ENCODE measurements at regions not wholly inside any gene's neighbourhood (a gene's known extent, or its start where the extent isn't known, plus 50 kb on each side); places are given as distances from the start of the nearest gene placed in this dataset.

DNA sequence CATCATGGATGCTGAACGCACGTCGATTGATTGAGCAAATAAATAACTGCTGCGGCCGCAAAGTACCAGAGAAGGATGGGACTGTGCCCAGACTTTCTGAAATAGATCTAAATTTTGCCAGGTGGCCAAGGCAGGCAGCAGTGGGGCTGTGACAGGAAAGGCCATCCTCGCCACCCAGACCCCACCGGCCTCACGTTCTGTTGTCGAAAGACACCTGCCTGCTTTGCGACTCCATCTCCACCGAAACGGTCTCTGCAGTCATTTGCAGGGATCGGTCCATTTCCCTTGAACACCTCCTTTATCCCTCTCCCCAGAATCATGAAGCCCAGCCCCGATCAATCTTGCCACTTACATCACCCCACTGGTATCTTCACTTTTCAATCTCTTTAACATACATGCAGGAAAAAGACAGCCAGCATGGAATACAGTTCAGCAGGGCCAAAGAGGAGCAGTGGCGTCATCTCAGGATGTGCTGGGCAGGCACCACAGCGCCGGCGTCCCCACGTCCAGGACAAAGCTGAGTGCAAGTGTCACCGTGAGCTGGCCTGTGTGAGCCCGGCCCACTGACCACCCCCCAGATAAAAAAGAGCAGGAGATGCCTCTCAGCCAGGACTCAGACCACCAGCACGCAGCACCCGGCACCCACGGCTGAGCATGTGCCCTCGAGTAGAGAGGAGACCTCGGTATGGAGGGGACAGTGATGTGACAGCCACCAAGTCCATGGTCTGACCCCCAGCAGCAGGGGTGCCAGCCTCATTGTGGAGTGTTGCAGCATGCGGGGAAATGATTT is 610.3 kb downstream of the TBC1D22A start:
- Mint-ChIP-seq H3K4me1 (no peaks in the 10 kb centered on the region), H3K27me3 (peaks cover 4% of the 10 kb centered on the region), H3K36me3 (no peaks in the 10 kb centered on the region), H3K4me3 (no peak overlapping the region), H3K9me3 (no peaks in the 10 kb centered on the region), H3K27ac (peak overlapping the region in 1 of 3 donors; percentile 78)

DNA sequence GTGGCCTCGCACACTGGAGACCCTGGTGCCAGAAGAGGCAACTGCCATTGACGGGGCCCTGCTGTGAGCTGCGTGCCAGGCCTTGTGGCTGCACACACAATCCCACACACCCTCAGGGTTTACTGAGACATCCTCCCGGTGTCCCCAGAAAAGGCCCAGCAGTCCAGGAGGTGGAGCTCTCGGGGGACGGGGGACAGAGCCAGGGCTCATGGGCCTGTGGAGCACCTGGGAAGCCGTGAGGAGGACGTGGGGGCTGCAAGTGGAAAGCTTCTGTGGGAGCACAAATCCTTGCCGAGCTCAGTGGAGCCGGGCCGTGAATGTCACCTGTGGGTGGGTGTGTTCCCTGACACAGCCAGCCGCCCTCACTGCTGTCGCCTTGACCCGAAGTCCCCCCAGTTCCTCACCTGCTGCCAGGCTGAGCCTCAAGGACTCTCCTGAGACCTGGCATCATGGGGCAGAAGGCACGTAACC is 609.7 kb downstream of the TBC1D22A start:
- Mint-ChIP-seq H3K4me1 (no peaks in the 10 kb centered on the region), H3K36me3 (no peaks in the 10 kb centered on the region), H3K27me3 (peaks cover 4% of the 10 kb centered on the region), H3K9me3 (no peaks in the 10 kb centered on the region), H3K27ac (no peak overlapping the region), H3K4me3 (no peak overlapping the region)

DNA sequence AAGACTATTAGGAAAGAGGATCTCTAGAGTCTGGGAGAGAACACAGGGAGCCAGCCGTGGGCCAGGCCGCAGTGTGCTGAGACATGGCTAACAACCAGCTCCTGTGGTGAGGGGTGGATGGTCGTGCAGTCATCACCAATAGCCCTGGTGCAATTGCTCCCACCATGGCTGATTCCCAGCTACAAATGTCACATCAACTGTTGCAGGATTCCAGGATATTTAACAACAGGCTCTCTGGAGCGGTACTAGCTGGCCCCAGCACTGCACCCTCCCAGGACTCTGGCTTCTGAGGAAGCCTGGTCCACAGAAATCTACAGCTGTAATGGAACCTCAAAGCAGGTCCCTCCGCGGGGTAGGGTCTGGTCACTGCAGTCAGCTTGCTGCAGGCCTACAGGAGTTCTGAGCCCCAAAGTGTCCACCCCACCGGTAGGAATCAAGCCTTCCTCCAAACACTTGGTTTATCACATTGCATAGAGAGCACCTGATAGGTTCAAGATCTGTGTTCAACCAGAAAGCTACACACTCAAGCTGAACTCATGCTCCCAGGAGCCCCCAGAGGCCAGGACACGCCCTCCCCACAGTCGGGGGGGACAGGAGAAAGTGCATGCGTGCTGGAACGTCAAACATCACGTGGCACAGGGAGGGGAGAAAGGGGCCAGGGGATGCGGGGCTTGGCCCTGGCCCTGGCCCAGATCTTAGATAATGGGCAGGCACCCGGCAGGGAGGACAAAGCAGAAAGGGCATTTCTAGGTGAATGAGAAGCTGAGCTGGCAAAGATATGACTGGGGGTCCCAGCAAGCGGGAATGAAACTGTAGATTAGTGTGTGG is 609.0 kb downstream of the TBC1D22A start:
- Mint-ChIP-seq H3K4me3 (no peak overlapping the region), H3K4me1 (no peaks in the 10 kb centered on the region), H3K27me3 (peaks cover 4% of the 10 kb centered on the region), H3K9me3 (no peaks in the 10 kb centered on the region), H3K36me3 (no peaks in the 10 kb centered on the region), H3K27ac (no peak overlapping the region)

DNA sequence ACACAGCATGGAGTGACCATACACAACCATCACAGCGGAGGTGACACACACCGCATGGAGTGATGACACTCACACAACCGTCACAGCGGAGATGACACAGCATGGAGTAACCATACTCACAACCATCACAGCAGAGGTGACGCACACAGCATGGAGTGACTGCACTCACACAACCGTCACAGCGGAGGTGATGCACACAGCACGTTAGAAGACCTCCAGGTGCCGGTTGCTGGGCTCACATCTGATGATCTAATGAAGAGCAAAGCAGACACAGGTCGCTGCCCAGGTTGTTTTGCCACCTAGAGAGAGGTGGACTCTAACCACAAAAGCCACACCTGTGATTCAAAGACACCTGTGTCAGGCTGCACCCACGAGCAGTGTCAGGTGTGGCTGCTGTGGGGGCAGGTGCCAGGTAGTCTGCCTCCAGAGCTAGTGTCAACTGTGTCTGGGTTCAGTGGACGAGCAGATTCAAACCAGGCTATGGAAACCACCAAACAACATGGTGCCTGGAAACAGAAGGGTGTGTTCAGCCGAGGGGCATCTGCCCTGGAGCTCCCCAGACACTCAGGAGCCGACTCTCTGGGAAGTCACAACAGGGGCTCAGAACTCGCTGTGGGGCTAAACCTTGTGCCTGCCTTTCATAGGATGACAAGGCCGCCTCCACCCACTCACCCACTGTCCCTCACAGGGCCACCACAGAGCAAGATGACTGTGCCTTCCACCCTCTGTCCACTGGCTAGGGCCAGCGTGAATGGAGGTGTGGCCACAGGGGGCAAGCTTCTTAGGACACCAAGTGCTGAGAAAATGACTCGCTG is 608.2 kb downstream of the TBC1D22A start:
- peaks cover 4% of the 10 kb centered on the region for H3K27me3 Mint-ChIP-seq
- H3K27ac Mint-ChIP-seq: peak overlapping the region in 1 of 3 donors; percentile 3
- H3K4me3 Mint-ChIP-seq: no peak overlapping the region
- H3K4me1 Mint-ChIP-seq: no peaks in the 10 kb centered on the region
- H3K9me3 Mint-ChIP-seq: peaks cover 0 to 5% (median 0%) of the 10 kb centered on the region in 3 donors
- peaks cover 2% of the 10 kb centered on the region for H3K36me3 Mint-ChIP-seq

DNA sequence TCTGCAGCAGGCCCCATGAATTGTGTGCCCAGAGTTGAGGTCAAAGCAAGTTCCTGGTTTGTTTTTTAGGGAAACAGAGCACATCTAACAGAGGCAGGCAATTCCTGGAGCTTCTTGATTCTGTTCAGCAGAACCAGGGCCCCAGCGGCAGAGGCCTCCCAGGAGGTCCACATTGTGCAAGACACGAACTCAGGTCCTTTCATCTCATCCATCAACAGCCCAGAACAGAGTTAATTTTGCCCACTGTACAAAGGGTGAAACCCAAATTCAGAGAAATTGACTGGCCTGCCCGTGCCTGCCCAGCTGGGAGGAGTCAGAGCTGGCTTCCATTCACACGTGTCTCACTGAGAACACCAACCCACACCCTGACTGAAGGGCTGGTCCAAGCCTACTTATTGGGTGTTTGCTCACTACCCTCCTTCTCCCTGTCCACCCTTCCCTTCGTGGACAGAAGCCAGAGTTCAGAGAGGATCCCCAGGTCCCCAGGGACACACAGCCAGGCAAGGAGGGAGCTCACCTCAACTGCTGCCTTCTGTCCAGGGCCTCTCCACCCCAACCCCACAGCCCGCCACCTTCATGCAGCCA is 607.1 kb downstream of the TBC1D22A start:
- H3K36me3 Mint-ChIP-seq: peaks cover 2% of the 10 kb centered on the region
- no peak overlapping the region for H3K4me3 Mint-ChIP-seq
- no peaks in the 10 kb centered on the region for H3K4me1 Mint-ChIP-seq
- H3K27ac Mint-ChIP-seq: no peak overlapping the region
- H3K27me3 Mint-ChIP-seq: peaks cover 4% of the 10 kb centered on the region
- peaks cover 0 to 5% (median 1%) of the 10 kb centered on the region in 3 donors for H3K9me3 Mint-ChIP-seq

DNA sequence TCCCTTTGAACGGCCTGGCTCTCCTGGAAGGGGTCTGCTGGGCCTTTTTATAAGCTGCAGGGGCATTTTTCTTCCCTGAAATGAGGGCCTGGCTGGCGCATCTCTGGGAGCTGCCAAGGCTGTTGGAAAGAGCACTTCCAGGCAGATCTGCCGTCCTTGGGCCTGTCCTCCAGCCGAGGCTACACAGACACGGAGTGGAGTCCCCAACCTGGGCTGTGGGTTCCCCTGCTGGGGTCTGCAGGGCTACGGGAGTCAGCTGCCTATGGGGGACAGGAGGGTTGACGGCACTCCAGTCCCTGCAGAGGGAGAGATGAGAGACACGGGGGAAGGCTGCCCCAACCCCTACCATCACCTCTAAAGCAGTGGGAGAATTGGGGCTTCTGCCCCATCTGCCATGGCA is 606.6 kb downstream of the TBC1D22A start:
- no peaks in the 10 kb centered on the region for H3K4me1 Mint-ChIP-seq
- H3K9me3 Mint-ChIP-seq: peaks cover 0 to 8% (median 4%) of the 10 kb centered on the region in 3 donors
- no peak overlapping the region for H3K27ac Mint-ChIP-seq
- H3K27me3 Mint-ChIP-seq: peaks cover 4% of the 10 kb centered on the region
- H3K36me3 Mint-ChIP-seq: peaks cover 4% of the 10 kb centered on the region
- no peak overlapping the region for H3K4me3 Mint-ChIP-seq

DNA sequence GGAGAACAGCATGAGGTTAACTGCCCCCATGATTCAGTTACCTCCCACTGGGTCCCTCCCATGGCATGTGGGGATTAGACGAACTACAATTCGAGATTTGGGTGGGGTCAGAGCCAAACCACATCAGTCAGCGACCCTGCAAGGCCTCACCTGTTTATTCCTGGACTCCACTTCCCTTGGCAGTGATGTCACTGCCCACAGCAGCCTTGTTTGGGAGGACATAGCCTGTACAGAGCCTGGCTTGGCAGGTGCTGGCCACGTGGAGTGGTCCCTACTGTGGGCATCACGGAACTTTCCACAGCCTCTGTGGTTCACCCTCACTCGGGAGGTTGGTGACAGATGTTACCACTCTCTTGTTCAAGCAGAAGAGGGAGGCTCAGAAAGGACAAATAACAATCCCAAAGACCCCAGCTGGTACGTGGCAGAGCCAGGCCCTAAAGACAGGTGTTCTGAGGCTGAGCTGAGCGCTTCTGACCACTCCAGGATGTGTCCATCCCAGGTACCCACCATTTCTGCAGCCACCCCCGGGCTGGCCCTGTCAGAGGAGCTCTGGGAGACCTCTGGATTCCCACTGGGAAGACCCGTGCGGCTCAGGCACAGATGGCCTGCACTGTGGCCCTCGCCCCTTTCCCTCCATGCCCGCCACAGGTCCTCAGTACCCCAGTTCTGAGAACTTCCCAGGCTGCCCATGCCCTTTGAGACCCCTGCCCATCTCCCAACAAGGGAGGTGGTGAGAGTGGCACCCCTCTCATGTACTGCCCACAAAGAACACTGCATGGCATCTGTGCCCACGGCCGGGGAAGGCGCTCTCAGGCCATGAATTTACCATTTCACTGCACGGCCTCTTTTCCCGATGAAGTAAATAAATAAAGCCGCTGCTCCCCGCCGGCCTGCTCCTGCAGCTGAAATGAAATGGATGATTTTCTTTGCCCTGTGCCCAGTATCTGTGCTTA is 605.8 kb downstream of the TBC1D22A start:
- H3K4me1 Mint-ChIP-seq: no peaks in the 10 kb centered on the region
- H3K36me3 Mint-ChIP-seq: peaks cover 4% of the 10 kb centered on the region
- no peak overlapping the region for H3K4me3 Mint-ChIP-seq
- peaks cover 4% of the 10 kb centered on the region for H3K27me3 Mint-ChIP-seq
- peaks cover 2 to 10% (median 7%) of the 10 kb centered on the region in 3 donors for H3K9me3 Mint-ChIP-seq
- H3K27ac Mint-ChIP-seq: no peak overlapping the region

DNA sequence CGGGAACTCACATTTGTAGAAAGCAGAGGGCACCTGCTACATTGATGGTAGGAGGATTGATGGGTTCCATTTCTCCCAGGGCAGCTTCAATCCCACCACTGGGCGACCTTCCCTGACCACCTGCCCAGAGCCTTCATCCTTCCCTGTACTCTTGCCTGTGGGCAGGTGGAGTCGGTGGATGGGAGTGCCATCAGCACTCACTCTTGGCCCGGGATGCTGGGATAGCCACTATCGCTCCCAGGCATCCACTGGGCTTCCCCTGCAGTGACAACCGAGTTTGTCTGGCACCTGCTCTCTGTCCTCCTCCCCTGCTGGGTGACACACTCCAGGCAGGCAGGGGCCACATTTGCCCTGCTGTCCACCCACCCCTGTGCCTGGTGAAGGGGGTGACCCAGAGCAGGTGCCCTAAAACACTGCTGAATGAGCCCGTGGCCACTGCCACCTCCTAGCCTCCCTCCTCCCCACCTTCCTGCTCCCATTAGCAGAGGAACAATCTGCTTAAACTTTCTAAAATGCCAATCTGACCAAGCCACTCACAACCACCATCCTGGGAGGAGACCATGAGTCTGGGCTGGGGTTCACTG is 604.7 kb downstream of the TBC1D22A start:
- Mint-ChIP-seq H3K27ac (no peak overlapping the region), H3K4me3 (no peak overlapping the region), H3K9me3 (peaks cover 2 to 15% (median 9%) of the 10 kb centered on the region in 3 donors), H3K36me3 (peaks cover 4% of the 10 kb centered on the region), H3K4me1 (no peaks in the 10 kb centered on the region), H3K27me3 (peaks cover 4% of the 10 kb centered on the region)

DNA sequence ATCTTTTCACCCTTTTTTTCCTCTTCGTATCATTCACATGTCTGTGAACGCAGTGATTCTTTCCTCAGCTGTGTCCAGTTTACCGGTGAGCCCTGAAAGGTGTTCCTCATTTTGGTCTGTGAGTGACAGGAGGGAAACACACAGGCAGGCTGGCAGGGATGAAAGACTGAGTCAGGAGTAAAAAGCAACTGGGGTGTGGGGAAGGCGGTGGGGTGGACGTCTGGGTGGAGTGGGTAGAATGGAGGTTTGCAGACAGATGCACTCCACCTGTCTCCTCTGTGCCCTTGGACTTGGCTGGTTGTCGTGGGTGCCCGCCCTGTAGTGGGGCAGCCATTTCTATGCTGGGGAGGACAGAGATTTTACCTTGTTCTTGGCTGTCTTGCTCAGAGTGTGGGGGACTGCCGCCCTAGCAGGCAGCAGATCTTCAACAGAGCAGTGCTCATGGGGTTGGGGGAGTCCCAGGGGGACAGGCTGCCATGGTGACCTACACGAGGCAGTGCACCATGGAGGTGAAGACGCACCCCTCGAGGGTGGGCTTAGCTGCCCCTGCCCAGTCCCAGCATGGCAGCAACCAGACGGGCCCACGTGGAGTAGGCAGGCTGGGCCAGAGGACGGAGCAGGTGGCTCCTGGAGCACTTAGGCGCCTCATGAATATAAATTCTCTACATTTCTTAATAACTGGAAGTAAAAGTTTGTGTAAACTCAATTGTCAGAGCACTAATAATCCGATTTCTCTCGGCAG is 603.7 kb downstream of the TBC1D22A start:
- no peaks in the 10 kb centered on the region for H3K4me1 Mint-ChIP-seq
- H3K27ac Mint-ChIP-seq: no peak overlapping the region
- H3K36me3 Mint-ChIP-seq: peaks cover 4% of the 10 kb centered on the region
- H3K27me3 Mint-ChIP-seq: peaks cover 4% of the 10 kb centered on the region
- no peak overlapping the region for H3K4me3 Mint-ChIP-seq
- H3K9me3 Mint-ChIP-seq: peaks cover 2 to 17% (median 11%) of the 10 kb centered on the region in 3 donors

DNA sequence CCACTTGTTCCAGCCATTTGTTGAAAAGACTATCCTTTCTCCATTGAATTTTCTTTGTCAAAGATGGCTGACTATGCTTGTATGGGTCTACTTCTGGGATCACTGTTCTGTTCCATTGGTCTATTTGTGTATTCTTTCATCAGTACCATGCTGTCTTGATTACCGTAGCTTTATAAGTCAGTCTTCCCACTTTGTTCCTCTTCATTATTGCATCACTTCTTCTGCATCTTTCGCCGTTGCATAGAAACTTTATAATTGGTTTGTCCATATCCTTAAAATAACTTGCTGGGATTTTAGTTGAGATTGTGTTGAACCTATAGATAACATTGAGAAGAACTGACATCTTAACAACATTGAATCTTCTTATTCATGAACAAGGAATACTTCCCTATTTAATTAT is 598.8 kb downstream of the TBC1D22A start:
- no peak overlapping the region for H3K4me3 Mint-ChIP-seq
- peaks cover 1% of the 10 kb centered on the region for H3K27me3 Mint-ChIP-seq
- H3K9me3 Mint-ChIP-seq: peaks cover 2 to 21% (median 14%) of the 10 kb centered on the region in 3 donors
- H3K27ac Mint-ChIP-seq: no peak overlapping the region
- peaks cover 4% of the 10 kb centered on the region for H3K36me3 Mint-ChIP-seq
- H3K4me1 Mint-ChIP-seq: no peaks in the 10 kb centered on the region

DNA sequence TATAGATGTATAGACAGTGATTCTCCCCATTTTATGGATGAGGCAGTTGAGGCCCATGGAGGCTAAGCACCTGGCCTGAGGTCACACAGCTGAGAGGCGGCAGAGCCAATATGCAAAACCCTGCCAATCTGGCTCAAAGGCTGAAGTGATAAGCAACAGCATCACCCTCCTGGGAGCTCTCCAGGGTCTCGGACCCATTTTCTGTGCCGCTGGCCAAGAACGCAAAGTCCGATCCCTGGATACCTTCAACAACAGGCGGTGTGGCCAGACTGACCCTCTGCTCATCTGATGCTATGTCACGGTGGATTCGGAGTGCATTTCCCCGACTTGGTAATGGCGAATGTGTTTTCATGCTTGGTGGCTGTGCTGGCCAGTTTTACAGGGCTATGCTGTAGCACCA is 595.0 kb downstream of the TBC1D22A start:
- Mint-ChIP-seq H3K4me1 (no peaks in the 10 kb centered on the region), H3K4me3 (no peak overlapping the region), H3K36me3 (no peaks in the 10 kb centered on the region), H3K27me3 (peaks cover 1% of the 10 kb centered on the region), H3K9me3 (peaks cover 0 to 9% (median 5%) of the 10 kb centered on the region in 3 donors), H3K27ac (no peak overlapping the region)

DNA sequence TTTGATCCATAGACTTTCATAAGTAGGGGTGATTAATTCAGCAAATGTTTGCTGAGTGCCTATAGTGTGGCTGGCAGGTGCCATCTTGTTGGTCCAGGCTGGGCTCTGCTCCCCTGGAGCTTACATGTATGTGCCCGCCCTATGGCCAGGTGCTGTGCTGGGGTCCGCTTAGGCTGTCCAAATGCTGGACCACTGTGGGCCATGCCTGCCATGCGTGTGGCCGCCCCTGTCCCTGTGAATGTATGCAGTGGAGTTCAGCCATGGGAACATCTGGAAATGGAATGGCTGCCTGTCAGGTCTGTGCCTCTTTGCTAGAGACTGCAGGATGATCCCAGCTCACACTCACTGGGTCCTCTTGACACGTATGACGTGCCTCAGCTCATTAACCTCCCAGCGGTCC is 594.6 kb downstream of the TBC1D22A start:
- Mint-ChIP-seq H3K27me3 (peaks cover 1% of the 10 kb centered on the region), H3K4me3 (no peak overlapping the region), H3K9me3 (peaks cover 0 to 5% (median 3%) of the 10 kb centered on the region in 3 donors), H3K36me3 (no peaks in the 10 kb centered on the region), H3K4me1 (no peaks in the 10 kb centered on the region), H3K27ac (no peak overlapping the region)

DNA sequence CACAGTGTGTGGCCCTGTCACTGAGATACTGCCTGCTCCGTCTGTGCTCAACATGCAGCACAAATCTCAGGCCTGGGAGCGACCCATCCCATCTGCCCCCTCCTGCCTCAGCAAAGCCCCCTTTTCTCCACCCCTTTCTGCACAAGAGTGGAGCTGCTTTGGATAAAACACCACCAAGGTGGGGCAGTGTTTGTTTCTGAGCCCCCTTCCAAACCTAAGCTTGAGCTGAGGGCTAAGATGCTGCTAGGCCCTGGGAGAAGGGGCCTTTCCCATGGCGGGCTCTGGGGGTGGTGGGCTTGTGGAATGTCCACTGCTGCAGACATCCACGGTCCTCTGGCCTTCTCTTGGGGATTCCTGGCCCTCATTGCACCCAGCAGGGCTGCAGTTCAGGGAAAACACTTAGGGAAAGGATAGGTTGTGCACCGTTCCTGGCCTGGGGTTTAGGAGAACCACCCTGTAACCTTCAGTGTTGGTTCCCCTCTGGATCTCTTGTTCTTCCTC is 594.1 kb downstream of the TBC1D22A start:
- peaks cover 0 to 5% (median 4%) of the 10 kb centered on the region in 3 donors for H3K9me3 Mint-ChIP-seq
- H3K36me3 Mint-ChIP-seq: no peaks in the 10 kb centered on the region
- peaks cover 1% of the 10 kb centered on the region for H3K27me3 Mint-ChIP-seq
- H3K4me1 Mint-ChIP-seq: no peaks in the 10 kb centered on the region
- no peak overlapping the region for H3K27ac Mint-ChIP-seq
- no peak overlapping the region for H3K4me3 Mint-ChIP-seq
